HUES64 (cell line): ENCODE measurements at regions not wholly inside any gene's neighbourhood (a gene's known extent, or its start where the extent isn't known, plus 50 kb on each side); places are given as distances from the start of the nearest gene placed in this dataset.
"Not testable (repeated sequence)": the region's sequence is repeated elsewhere in the genome, so short reads cannot be mapped to it uniquely, and the experiment has no call there.

Experiments
- H3K27ac ChIP-seq: 2 replicates; pipeline ENCODE4 v1.7.0; 2013; ENCODE audit warnings: low read depth, low read length, inconsistent platforms
- H3K27me3 ChIP-seq: 2 replicates; pipeline ENCODE4 v1.6.1; 2013; ENCODE audit warnings: mild to moderate bottlenecking, low read length; ENCODE audit not compliant: insufficient read depth
- H3K36me3 ChIP-seq: 2 replicates; pipeline ENCODE4 v1.6.1; 2013; ENCODE audit warnings: mild to moderate bottlenecking, low read length; ENCODE audit not compliant: insufficient read depth
- H3K4me1 ChIP-seq: 2 replicates; pipeline ENCODE4 v1.6.1; 2013; ENCODE audit warnings: mild to moderate bottlenecking, low read length, moderate library complexity; ENCODE audit not compliant: insufficient read depth
- H3K4me3 ChIP-seq: 2 replicates; pipeline ENCODE4 v1.5.1; 2013; ENCODE audit warnings: mild to moderate bottlenecking, low read length, moderate library complexity
- H3K9ac ChIP-seq: 2 replicates; pipeline ENCODE4 v1.6.1; 2013; ENCODE audit warnings: mild to moderate bottlenecking, low read depth, low read length
- H3K9me3 ChIP-seq: 2 replicates; pipeline ENCODE4 v1.6.1; 2013; ENCODE audit warnings: low read depth, low read length; ENCODE audit not compliant: insufficient read depth
- WGBS: fragments of 150-250, 120-280 bp; methylation state at CpG from one replicate; pipeline ENCODE4 v1.1.7; 2013; ENCODE audit warnings: missing lambda C conversion rate; 5-methylcytosine and 5-hydroxymethylcytosine counted together

- WGBS, result 96% methylated on average over 9 of the region's 9 CpGs
Observed at GRCh38 chr18:77401173-77401572, 151.5 kb downstream of the GALR1 start.

GRCh38 chr18:77403969-77404535 lies 154.4 kb downstream of the GALR1 start:
- Histone ChIP-seq H3K36me3 (no peaks in the 10 kb centered on the region), H3K9ac (no peak overlapping the region), H3K4me1 (no peaks in the 10 kb centered on the region), H3K9me3 (no peaks in the 10 kb centered on the region), H3K4me3 (no peak overlapping the region), H3K27me3 (no peaks in the 10 kb centered on the region), H3K27ac (no peak overlapping the region)
- 87% methylated on average over 12 of the region's 14 CpGs for WGBS

More at GRCh38 chr18:77401173-77401572, 151.5 kb downstream of the GALR1 start:
- Histone ChIP-seq H3K27me3 (no peaks in the 10 kb centered on the region), H3K4me3 (no peak overlapping the region), H3K9me3 (no peaks in the 10 kb centered on the region), H3K36me3 (no peaks in the 10 kb centered on the region), H3K9ac (no peak overlapping the region), H3K27ac (no peak overlapping the region), H3K4me1 (no peaks in the 10 kb centered on the region)

- H3K9ac ChIP-seq, result no peak overlapping the region
- no peaks in the 10 kb centered on the region for H3K4me1 ChIP-seq
- H3K9me3 ChIP-seq, result no peaks in the 10 kb centered on the region
- WGBS, result 94% methylated on average over 10 of the region's 11 CpGs
- no peaks in the 10 kb centered on the region for H3K27me3 ChIP-seq
- no peaks in the 10 kb centered on the region for H3K36me3 ChIP-seq
- no peak overlapping the region for H3K27ac ChIP-seq
- no peak overlapping the region for H3K4me3 ChIP-seq
Observed at GRCh38 chr18:77405096-77405495, 155.4 kb downstream of the GALR1 start.

- WGBS, result 77% methylated on average over 6 of the region's 6 CpGs
Observed at GRCh38 chr18:77407733-77408132, 158.1 kb downstream of the GALR1 start.

GRCh38 chr18:77421546-77421945 lies 171.9 kb downstream of the GALR1 start:
- Histone ChIP-seq H3K4me3 (peak overlapping the region; percentile 59), H3K4me1 (peaks cover 19% of the 10 kb centered on the region; the same call in 1 of the 2 replicates), H3K9ac (peak overlapping the region; percentile 81)
- WGBS, result 1% methylated on average over 22 of the region's 28 CpGs
- H3K9me3 ChIP-seq, H3K36me3 ChIP-seq, H3K27ac ChIP-seq, H3K27me3 ChIP-seq: not testable (repeated sequence)

More at GRCh38 chr18:77407733-77408132, 158.1 kb downstream of the GALR1 start:
- no peaks in the 10 kb centered on the region for H3K27me3 ChIP-seq
- H3K9ac ChIP-seq, result no peak overlapping the region
- H3K4me1 ChIP-seq, result no peaks in the 10 kb centered on the region
- H3K4me3 ChIP-seq, result no peak overlapping the region
- H3K36me3 ChIP-seq, result no peaks in the 10 kb centered on the region
- no peak overlapping the region for H3K27ac ChIP-seq
- no peaks in the 10 kb centered on the region for H3K9me3 ChIP-seq

GRCh38 chr18:77422974-77423867 lies 173.6 kb downstream of the GALR1 start:
- WGBS, result 65% methylated on average over 7 of the region's 7 CpGs
- Histone ChIP-seq H3K9me3 (no peaks in the 10 kb centered on the region), H3K27me3 (no peaks in the 10 kb centered on the region), H3K4me1 (peaks cover 19% of the 10 kb centered on the region; the same call in 1 of the 2 replicates), H3K36me3 (no peaks in the 10 kb centered on the region), H3K9ac (no peak overlapping the region), H3K4me3 (peak overlapping the region; percentile 59), H3K27ac (no peak overlapping the region)

GRCh38 chr18:77433076-77433475 lies 183.4 kb downstream of the GALR1 start:
- WGBS, result 100% methylated on average over 1 of the region's 1 CpG
- Histone ChIP-seq H3K27me3 (no peaks in the 10 kb centered on the region), H3K27ac (no peak overlapping the region), H3K36me3 (no peaks in the 10 kb centered on the region), H3K4me1 (peaks cover 11% of the 10 kb centered on the region; the same call in 1 of the 2 replicates), H3K4me3 (no peak overlapping the region), H3K9me3 (no peaks in the 10 kb centered on the region), H3K9ac (no peak overlapping the region)

- Histone ChIP-seq H3K36me3 (no peaks in the 10 kb centered on the region), H3K9ac (no peak overlapping the region), H3K4me1 (no peaks in the 10 kb centered on the region), H3K27me3 (no peaks in the 10 kb centered on the region), H3K9me3 (no peaks in the 10 kb centered on the region), H3K27ac (no peak overlapping the region), H3K4me3 (no peak overlapping the region)
- whole genome bisulfite sequencing, result 100% methylated on average over 2 of the region's 2 CpGs
Observed at GRCh38 chr18:77439888-77440287, 190.2 kb downstream of the GALR1 start.

GRCh38 chr18:77442393-77442792 lies 192.7 kb downstream of the GALR1 start:
- H3K9ac ChIP-seq, result no peak overlapping the region
- H3K27ac ChIP-seq, result no peak overlapping the region
- H3K36me3 ChIP-seq, result no peaks in the 10 kb centered on the region
- H3K27me3 ChIP-seq, result no peaks in the 10 kb centered on the region
- WGBS, result 94% methylated on average over 6 of the region's 6 CpGs
- no peaks in the 10 kb centered on the region for H3K4me1 ChIP-seq
- H3K4me3 ChIP-seq, result no peak overlapping the region
- no peaks in the 10 kb centered on the region for H3K9me3 ChIP-seq

- no peaks in the 10 kb centered on the region for H3K4me1 ChIP-seq
- H3K27ac ChIP-seq, result no peak overlapping the region
- no peaks in the 10 kb centered on the region for H3K27me3 ChIP-seq
- no peaks in the 10 kb centered on the region for H3K36me3 ChIP-seq
- WGBS, result 95% methylated on average over 10 of the region's 10 CpGs
- no peak overlapping the region for H3K4me3 ChIP-seq
- no peak overlapping the region for H3K9ac ChIP-seq
- no peaks in the 10 kb centered on the region for H3K9me3 ChIP-seq
Observed at GRCh38 chr18:77444385-77444784, 194.7 kb downstream of the GALR1 start.

GRCh38 chr18:77448046-77448445 lies 198.4 kb downstream of the GALR1 start:
- Histone ChIP-seq H3K9ac (no peak overlapping the region), H3K27me3 (no peaks in the 10 kb centered on the region), H3K4me1 (no peaks in the 10 kb centered on the region), H3K9me3 (no peaks in the 10 kb centered on the region), H3K4me3 (no peak overlapping the region), H3K36me3 (no peaks in the 10 kb centered on the region), H3K27ac (no peak overlapping the region)
- WGBS, result 87% methylated on average over 6 of the region's 6 CpGs
